NCI-H446 treated with DMSO at 0.1 percent for 48 hours (cell line): ENCODE measurements at regions not wholly inside any gene's neighbourhood (a gene's known extent, or its start where the extent isn't known, plus 50 kb on each side); places are given as distances from the start of the nearest gene placed in this dataset.
"Not testable (repeated sequence)": the region's sequence is repeated elsewhere in the genome, so short reads cannot be mapped to it uniquely, and the experiment has no call there.

Source experiments
- DNase-seq: peaks from one replicate; lab custom pipeline; 2025; lab: John Stamatoyannopoulos, UW

DNA sequence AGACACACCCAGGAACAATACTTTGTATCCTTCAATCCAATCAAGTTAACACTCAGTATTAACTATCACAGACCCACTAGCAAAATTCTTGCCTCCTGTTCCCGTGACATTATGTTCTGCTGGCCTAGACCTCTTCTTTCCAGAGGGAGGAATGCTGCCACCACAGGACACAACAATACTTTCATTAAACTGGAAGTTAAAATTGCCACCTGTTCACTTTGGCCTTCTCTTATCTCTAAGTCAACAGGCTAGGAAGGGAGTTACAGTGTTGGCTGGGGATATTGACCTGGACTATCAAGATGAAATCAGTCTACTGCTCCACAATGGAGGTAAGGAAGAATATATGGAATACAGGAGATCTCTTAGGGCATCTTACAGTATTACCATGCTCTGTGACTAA is 1000.4 kb upstream of the GBE1 start:
- DNase-seq, result no peak

DNA sequence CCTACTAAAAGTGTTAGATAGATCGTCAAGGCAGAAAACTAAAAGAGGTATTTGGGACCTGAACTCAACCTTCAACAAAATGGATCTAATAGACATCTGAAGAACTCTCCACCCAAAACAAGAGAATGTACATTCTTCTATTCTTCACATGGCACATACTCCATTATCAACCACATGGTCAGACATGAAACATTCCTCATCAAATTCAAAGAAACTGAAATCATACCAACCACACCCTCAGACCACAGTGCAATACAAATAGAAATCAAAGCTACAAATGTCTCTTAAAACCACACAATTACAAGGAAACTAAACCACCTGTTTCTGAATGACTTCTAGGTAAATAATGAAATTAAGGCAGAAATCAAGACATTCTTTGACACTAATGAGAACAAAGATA is 984.1 kb upstream of the GBE1 start:
- no peak for DNase-seq

DNA sequence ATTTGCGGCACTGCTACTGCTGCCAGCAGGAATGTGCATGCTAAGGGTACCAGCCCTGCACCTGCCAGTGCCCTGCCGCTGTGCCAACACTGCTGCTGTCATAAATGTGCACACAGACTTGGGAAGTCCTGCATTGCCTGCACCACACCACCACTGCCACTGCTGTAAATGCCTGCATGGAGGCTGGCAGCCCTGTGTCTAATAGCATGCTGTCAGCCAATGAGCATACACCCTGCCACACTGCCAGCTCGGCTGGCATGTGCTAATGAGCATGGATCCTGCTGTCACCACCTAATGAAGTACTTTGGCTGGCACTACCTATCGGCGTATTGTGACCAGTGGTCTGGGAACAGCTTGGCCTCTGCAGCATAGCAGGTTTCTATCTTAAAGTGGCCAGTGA is 981.8 kb upstream of the GBE1 start:
- DNase-seq, result peak; percentile 3

DNA sequence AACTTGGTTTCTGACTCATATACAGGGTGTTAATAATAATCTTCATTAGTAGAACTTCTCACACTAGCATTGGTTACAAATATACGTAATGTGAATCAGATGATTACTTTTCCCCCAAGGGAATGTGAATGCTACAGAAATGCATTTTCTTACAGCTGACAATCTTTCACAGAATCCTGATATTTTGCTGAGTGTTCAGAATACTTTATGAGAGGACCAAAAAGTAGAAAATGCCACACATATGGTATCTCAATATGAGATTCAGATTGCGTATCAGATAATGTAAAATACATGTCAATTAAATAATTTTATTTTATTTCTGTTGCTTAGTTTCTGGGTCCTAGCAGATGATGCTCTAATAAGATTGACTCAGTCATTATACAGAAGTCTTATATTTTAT is 979.9 kb upstream of the GBE1 start:
- DNase-seq, result no peak

DNA sequence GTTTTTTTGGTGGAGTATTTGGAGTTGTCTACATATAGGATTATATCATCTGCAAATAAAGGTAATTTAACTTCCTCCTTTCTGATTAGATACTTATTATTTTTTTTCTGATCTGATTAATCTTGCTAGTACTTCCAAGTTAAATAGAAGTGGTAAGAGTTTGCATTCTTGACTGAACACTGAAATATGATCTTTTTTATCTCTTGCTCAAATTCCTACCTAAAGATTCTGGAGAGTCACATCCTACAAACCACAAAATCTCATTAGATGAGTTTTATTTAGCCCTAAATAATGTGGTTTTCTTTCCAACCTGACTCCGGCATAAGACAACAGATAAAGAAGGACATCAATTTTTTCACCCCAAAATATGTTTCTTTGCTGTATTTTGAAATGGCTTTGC is 977.9 kb upstream of the GBE1 start:
- no peak for DNase-seq

DNA sequence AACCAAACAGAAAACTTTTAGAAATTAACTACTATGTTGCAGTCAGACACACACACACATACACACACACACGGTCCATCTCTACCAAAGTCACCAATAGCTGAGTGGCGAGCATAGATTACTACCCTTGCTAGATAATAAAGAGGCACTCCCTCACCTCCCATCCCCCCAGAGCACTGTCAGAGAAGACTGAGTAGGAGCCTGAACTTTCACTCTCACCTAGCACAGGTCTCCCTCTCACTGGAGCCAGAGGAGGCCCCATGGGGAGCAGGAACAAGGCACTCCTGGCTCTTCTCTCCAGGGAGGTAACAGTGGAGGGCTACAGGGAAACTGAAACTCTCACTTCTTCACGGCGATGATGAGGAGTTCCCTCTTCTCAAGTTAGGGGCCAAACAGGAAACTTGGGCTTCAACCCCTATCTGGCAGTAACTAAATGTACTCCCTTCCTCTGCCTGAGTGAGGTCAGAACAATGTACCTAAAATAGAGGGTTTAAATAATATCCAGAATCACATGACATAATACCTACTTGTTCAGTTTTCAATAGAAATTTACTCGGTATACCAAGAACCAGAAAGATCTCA is 975.3 kb upstream of the GBE1 start:
- no peak for DNase-seq

DNA sequence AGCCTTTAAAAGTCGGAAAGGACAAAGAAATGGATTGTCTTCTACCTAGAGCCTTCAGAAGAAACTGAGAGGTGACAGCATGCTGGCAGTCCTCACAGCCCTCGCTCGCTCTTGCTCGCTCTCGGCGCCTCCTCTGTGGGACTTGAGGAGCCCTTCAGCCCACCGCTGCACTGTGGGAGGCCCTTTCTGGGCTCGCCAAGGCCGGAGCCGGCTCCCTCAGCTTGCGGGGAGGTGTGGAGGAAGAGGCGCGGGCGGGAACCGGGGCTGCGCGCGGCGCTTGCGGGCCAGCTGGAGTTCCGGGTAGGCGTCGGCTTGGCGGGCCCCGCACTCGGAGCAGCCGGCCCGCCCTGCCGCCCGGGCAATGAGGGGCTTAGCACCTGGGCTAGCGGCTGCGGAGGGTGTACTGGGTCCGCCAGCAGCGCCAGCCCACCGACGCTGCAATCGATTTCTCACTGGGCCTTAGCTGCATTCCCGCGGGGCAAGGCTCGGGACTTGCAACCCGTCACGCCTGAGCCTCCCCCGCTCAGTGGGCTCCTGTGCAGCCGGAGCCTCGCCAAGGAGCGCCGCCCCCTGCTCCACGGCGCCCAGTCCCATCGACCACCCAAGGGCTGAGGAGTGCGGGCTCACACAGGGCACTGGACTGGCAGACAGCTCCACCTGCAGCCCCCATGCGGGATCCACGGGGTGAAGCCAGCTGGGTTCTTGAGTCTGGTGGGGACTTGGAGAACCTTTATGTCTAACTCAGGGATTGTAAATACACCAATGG is 953.8 kb upstream of the GBE1 start:
- DNase-seq, result no peak

DNA sequence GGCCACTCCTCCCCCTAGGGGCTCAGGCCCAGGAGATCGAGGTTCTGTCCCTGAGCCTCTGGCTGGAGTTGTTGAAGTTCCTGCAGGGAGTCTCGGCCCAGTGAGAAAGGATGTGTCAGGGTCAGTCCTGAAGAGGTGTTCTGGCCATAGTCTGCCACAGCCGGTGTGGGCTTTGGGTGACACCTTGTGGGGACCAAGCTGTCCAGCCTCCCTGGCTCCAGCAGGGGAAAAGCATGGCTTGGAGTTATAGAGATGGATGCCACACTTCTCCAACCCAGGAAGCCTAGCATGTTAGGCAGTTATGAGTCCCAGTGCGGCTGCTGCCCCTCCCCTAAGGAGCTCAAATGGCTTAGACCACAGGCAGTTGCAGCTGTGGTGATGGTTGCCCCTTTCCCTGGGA is 945.6 kb upstream of the GBE1 start:
- DNase-seq, result no peak

DNA sequence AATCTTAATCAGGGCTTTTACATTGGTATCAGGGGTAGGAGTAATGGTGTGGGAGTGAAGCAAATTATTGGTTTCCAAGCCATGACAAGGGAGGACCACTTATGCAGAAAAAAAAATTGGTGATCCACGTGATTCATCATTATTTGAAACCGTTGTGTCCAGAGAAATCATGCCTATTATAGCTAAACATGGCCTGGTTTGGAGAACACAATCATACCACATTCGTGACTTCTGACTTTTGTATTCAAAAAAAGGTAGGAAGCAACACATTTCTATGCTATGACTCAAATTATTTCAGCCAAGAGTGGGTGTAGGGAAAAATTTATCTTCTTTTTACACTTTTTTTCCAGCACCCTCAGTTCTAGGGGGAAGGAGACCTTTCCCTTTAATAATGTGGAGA is 924.3 kb upstream of the GBE1 start:
- no peak for DNase-seq

DNA sequence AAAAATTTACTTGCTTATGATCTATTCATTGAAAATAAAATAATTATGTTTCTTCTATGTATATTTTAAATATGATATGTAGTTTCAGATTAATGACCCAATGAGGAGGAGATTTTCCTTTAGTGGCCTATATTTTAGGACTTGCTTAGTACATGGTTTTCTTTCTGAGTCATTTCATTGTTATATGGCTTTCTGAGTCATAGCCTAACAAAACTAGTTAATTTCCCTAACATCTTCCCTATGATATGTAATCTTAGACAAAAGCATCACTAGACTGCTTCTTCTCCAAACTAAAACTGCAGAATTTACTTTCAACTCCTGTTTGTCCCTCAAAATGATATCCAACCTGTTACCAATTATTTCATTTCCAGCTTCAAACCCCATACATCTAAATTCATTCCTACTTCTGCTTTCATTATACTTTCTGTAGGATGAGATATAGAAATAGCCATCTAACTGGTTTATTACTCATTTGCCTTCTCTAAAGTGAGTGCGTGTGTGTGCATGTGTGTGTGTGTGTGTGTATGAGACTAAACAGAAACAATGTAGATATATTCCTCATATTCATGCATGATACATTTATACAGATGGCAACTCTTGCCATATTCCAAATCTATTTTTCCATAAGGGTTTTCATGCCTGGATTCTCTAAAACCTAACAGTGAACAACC is 915.0 kb upstream of the GBE1 start:
- DNase-seq, result no peak

DNA sequence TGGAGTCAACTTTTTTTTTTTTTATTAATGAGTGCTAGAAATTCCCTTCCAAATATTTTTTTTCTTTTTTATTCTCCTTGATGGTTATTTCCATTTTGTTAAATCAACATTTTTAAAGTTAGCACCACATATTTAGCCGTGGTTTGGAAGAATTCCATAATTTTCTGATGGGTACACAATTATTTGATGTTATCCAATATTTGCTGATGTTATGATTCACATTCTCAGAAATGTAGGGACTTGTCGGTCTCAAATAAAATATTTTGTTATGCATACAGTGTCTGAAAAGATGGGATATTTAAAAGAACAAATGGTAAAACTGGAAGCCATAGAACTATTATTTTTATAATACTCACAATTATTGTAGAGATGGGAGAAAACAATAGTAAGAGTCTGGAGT is 911.5 kb upstream of the GBE1 start:
- DNase-seq, result no peak

DNA sequence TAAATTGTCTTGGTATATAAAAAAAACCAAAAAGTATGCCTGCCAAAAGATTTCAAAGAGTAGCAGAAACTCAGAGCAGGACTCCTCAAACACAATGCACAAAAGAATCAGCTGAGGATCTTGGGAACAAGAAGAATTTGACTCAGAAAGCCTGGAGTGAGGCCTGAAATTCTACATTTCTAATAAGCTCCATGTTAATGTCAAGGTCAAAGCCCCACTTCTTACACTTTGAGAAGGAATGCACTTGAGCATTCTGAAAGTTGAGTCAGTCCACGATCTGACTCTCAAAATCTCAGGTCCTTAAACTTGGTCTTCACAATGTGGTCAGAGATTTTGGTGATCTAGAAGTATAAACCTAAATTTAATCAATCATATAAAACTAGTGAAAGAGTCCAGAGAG is 910.0 kb upstream of the GBE1 start:
- DNase-seq, result no peak

DNA sequence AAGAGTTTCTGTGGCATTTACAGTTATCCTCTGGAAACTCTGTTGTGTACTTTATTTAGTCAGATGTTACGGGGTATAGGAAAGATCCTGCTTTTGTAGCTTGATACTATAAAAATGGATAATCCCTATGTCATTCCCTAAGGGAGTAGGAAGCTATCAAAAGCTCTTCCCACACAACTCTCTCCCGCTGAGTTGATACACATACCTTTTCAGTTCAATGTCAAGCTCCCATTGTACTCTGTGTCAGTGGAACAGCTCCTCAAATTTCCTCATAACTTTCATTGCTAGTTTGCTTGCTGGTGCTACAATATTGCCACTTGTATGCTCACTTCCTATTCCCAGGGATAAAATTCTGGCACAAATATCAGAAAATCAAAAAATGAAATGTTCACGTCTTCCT is 893.3 kb upstream of the GBE1 start:
- no peak for DNase-seq

DNA sequence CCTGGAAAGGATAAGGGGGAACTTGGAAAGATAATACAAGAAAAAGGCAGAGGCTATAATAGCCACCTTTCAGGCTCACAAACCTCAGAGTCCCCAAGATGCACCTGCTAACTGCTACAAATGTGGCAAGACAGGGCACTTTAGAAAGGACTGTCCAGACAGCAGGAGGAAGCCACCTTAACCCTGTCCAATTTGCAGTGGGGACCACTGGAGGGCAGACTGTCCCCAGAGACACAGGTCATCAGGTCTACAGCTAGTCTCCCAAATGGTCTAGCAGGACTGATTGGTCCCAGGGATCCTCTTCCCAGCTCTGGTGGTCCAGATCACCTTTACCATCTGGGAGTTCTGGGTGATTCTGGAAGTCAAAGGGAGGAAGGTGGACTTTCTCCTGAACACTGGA is 882.5 kb upstream of the GBE1 start:
- no peak for DNase-seq

DNA sequence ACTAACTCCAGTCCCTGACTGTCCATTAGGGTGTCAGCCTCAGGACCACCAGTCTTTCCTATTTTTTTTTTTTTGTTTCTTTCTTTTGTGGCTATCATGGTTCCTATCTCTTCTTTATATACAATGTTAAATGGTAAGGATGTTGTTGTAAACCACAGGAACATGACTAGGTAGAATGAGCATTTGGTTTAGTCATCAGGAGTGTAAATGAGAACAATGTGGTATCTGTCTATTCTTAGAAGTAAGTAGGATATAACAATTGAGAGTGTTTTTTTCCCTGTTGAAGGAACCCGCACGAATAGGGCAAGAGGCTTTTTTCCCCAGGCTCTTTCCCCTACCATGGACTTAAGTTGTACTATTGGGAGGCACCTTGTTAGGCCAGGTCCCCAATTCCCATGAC is 880.3 kb upstream of the GBE1 start:
- DNase-seq, result no peak

DNA sequence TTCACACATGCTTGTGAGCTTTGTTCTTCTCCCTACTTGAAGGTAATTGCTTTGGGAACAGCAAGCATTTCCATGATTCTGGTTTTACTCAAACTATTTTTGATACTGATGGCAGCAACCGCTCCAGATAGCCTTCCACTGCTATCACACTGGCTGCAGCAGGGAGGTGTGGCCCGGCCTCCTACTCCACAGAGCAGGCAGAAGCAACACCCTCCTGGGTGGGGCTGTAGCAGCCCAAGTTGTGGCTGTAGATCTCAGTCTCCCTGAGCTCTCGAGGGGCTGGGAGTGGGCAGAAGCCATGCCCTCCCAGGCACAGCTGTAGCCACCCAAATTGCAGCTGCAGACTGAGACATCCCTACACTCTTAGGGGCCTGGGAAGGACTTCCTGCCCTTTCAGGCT is 878.8 kb upstream of the GBE1 start:
- no peak for DNase-seq

DNA sequence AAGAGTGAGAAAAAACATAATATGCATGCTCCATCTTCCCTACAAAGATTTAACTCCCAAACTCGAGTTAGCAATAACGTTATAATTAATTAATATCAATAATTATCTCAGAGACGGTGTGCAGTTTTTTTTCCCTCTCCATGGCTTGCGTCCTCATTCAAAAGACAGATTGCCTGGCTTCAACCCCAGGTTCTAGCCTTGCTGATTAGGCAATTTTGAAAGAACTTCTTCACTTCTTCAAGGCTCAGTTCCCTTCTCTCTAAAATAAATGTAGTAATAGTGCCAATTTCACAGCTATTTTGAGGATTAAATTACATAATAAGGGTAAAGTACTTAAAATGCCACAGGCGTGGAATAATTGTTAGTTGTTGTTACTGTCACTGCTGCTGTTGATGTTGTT is 876.1 kb upstream of the GBE1 start:
- peak; percentile 26 for DNase-seq

DNA sequence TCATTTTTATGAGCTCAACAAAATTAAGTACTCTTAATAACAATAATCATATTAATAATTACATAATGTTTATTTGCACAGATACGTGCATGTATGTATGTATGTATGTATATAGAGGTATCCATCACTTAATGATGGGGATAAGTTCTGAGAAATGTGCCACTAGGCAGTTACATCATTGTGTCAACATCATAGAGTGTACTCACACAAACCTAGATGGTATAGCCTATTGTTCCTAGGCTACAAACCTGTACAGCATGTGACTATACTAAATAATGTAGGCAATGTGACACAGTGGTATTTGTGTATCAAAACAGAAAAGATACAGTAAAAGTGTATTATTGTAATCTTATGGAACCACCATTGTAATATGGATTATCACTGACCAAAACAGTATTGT is 874.7 kb upstream of the GBE1 start:
- no peak for DNase-seq

DNA sequence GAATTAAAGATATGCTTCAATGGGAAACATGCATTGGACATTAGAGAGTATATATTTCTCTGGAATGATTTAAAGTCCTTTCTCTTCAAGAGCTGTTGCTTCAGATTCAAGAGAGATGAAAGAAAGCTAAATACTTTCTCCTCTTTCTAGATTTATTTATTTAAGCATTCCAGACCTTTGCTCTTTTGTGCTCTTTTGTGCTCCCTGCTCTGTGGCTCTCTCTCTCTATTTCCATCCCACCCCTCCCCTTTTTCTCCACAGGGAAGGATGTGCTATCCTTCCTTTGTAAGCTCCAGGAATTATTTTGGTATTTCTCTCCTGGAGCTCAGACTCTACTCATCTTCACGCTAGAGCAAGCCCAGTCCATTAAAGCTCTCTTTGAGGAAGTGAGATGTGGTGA is 871.9 kb upstream of the GBE1 start:
- DNase-seq, result no peak

DNA sequence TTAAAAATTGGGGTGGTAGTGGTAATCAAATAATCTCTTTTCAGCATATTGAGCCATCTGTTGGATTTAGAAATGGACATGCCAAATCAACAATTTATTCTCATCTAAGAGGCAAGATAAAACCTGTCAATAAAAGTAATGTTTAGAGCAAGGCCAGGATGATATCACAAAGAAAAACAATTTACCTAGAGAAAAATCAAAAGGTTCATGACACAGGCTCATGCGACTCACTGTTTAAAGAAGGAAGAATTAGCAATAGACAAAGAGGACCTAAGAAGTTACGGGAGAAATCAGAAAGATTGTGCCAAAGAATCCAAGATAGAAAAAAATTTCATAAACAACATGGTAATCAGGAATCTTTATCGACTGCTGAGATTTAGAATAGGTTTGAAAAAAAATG is 868.5 kb upstream of the GBE1 start:
- DNase-seq, result no peak

DNA sequence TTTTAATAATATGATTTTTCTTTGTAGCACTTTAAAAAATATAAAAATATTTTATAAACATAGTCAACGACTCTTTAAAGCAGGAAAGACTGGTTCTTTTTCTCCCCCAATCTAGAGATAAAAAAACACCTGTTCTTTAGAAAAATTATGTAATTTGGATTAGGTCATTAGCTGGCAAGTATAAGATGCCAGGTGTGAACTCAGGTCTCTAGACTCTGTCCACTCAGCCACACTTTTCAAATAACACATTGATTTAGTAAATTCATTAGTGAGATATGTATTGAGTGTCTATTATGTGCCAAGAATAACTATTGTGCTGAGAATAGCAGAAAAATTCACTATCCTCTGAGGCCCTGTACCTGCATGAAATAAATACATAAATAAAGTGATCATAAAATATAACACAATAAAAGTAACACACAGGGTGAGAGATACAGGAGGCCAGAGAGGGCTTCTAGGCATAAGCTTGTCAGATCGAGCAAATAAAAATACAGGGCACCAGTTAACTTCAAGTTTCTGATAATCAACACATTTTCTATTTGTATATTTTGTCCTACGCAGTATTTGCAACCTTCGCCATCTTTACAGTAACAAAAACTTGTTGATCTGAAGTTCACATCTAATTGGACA is 867.1 kb upstream of the GBE1 start:
- DNase-seq, result no peak

DNA sequence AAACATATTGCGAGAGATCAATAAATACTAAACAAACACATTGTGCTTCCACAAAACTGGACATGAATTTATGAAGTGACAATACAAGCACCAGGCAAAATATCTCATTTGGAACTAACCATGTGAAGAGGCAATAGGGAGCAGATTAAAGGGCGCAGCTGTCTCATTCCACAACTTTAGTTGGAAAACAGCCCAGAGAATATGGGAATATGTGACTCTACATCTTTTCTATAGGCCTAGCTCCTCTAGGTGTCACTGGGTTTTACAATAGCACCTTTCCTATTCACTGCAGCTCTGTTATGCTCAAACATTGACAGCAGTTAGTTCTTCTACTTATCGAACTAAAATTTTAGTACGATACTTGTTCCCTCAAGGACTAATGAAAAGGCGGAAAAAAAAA is 866.3 kb upstream of the GBE1 start:
- no peak for DNase-seq

DNA sequence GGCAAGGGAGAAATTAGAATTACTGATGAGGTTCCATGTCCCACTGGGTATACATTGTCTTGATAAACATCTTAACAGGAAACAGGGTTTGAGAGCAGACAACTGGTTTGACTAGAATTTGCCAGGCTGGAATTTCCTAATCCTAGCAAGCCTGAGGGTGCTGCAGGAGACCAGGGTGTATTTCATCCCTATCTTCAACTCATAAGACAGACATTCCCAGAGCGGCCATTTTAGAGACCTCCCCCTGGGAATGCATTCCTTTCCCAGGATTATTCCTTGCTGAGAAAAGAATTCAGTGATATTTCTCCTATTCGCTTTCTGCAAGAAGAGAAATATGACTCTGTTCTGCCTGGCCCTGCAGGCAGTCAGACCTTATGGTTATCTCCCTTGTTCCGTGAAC is 859.3 kb upstream of the GBE1 start:
- DNase-seq, result not testable (repeated sequence)
